Mesendoderm (in vitro differentiated cells): ENCODE measurements at regions not wholly inside any gene's neighbourhood (a gene's known extent, or its start where the extent isn't known, plus 50 kb on each side); places are given as distances from the start of the nearest gene placed in this dataset.

Experiments
- DNase-seq: peaks from one replicate; pipeline ENCODE4 v3.0.0; 2013
- H2AK5ac ChIP-seq: 2 replicates; pipeline ENCODE4 v1.6.1; 2013; ENCODE audit warnings: low read length, inconsistent platforms
- H2BK120ac ChIP-seq: 2 replicates; pipeline ENCODE4 v1.6.1; 2013; ENCODE audit warnings: low read depth, mild to moderate bottlenecking, low read length, moderate library complexity, mixed read lengths
- H2BK15ac ChIP-seq: replicated peaks from 2 replicates; pipeline ENCODE4 v1.6.1; 2013; ENCODE audit warnings: low read depth, mild to moderate bottlenecking, moderate library complexity
- H2BK5ac ChIP-seq: 2 replicates; pipeline ENCODE4 v1.6.1; 2013; ENCODE audit warnings: low read length, inconsistent platforms
- H3K18ac ChIP-seq: 2 replicates; pipeline ENCODE4 v1.6.1; 2013; ENCODE audit warnings: mild to moderate bottlenecking, low read length, mixed read lengths
- H3K23ac ChIP-seq: one replicate; pipeline ENCODE4 v1.6.1; 2013; ENCODE audit warnings: low read length
- H3K27ac ChIP-seq: 2 replicates; pipeline ENCODE4 v1.5.1; 2013; ENCODE audit warnings: low read depth, mild to moderate bottlenecking, inconsistent platforms, low read length, moderate library complexity
- H3K27me3 ChIP-seq: 2 replicates; pipeline ENCODE4 v1.6.1; 2013; ENCODE audit warnings: low read length, control low read depth, mild to moderate bottlenecking, inconsistent platforms; ENCODE audit not compliant: insufficient read depth, poor library complexity
- H3K36me3 ChIP-seq: 2 replicates; pipeline ENCODE4 v1.6.1; 2013; ENCODE audit warnings: low read length, inconsistent platforms; ENCODE audit not compliant: control insufficient read depth, insufficient read depth
- H3K4ac ChIP-seq: one replicate; pipeline ENCODE4 v1.6.1; 2013; ENCODE audit warnings: low read depth, mild to moderate bottlenecking, low read length, moderate library complexity
- H3K4me1 ChIP-seq: 2 replicates; pipeline ENCODE4 v1.6.1; 2013; ENCODE audit warnings: low read depth, low read length, inconsistent platforms; ENCODE audit not compliant: control insufficient read depth
- H3K4me2 ChIP-seq: 2 replicates; pipeline ENCODE4 v1.6.1; 2013; ENCODE audit warnings: low read length
- H3K4me3 ChIP-seq: 2 replicates; pipeline ENCODE4 v1.5.1; 2013; ENCODE audit warnings: mild to moderate bottlenecking, low read length
- H3K56ac ChIP-seq: one replicate; pipeline ENCODE4 v1.6.1; 2013; ENCODE audit warnings: low read length
- H3K79me1 ChIP-seq: 2 replicates; pipeline ENCODE4 v1.6.1; 2013; ENCODE audit warnings: low read length, inconsistent platforms
- H3K79me2 ChIP-seq: 2 replicates; pipeline ENCODE4 v1.6.1; 2013; ENCODE audit warnings: mild to moderate bottlenecking, low read length; ENCODE audit not compliant: control insufficient read depth, insufficient read depth
- H3K9ac ChIP-seq: 2 replicates; pipeline ENCODE4 v1.6.1; 2013; ENCODE audit warnings: low read length, inconsistent platforms
- H4K5ac ChIP-seq: one replicate; pipeline ENCODE4 v1.6.1; 2013; ENCODE audit warnings: low read length
- H4K8ac ChIP-seq: one replicate; pipeline ENCODE4 v1.6.1; 2013; ENCODE audit warnings: low read depth, mild to moderate bottlenecking, control low read depth, low read length, moderate library complexity
- WGBS: extraction: QIAGEN DNeasy Blood & Tissue Kit; methylation state at CpG from one replicate; pipeline ENCODE4 v1.1.7; 2013; ENCODE audit warnings: low lambda C conversion rate, missing lambda C conversion rate; ENCODE audit not compliant: insufficient coverage; ENCODE audit errors: extremely low coverage; 5-methylcytosine and 5-hydroxymethylcytosine counted together

- Histone ChIP-seq H3K4me1 (no peaks in the 10 kb centered on the region), H3K56ac (no peak overlapping the region), H3K4me3 (no peak overlapping the region), H2BK120ac (no peak overlapping the region), H2BK15ac (no peak overlapping the region), H3K4me2 (no peak overlapping the region), H3K27ac (no peak overlapping the region), H2BK5ac (no peak overlapping the region), H3K27me3 (no peaks in the 10 kb centered on the region), H3K18ac (no peak overlapping the region), H3K4ac (no peak overlapping the region), H3K79me1 (no peaks in the 10 kb centered on the region), H3K9ac (no peak overlapping the region), H4K5ac (no peak overlapping the region), H2AK5ac (no peak overlapping the region), H3K36me3 (no peaks in the 10 kb centered on the region), H3K23ac (no peak overlapping the region), H3K79me2 (no peaks in the 10 kb centered on the region), H4K8ac (no peak overlapping the region)
- no peak for DNase-seq
- no CpG with 5 or more reads among the region's 3 CpGs for WGBS
Measured at GRCh38 chr2:13137679-13138078, 420.9 kb downstream of the TRIB2 start.

- no peak overlapping the region for H2BK120ac ChIP-seq
- no peak for DNase-seq
- no peaks in the 10 kb centered on the region for H3K79me2 ChIP-seq
- H3K9ac ChIP-seq: no peak overlapping the region
- no peaks in the 10 kb centered on the region for H3K27me3 ChIP-seq
- H4K5ac ChIP-seq: no peak overlapping the region
- H3K56ac ChIP-seq: no peak overlapping the region
- no peak overlapping the region for H3K23ac ChIP-seq
- H2AK5ac ChIP-seq: no peak overlapping the region
- no peaks in the 10 kb centered on the region for H3K79me1 ChIP-seq
- no peak overlapping the region for H2BK15ac ChIP-seq
- H3K27ac ChIP-seq: no peak overlapping the region
- H3K4me2 ChIP-seq: no peak overlapping the region
- no peak overlapping the region for H3K4ac ChIP-seq
- no peak overlapping the region for H3K18ac ChIP-seq
- WGBS: no CpG with 5 or more reads among the region's 2 CpGs
- no peak overlapping the region for H2BK5ac ChIP-seq
- H4K8ac ChIP-seq: no peak overlapping the region
- no peaks in the 10 kb centered on the region for H3K4me1 ChIP-seq
- no peaks in the 10 kb centered on the region for H3K36me3 ChIP-seq
- H3K4me3 ChIP-seq: no peak overlapping the region
Measured at GRCh38 chr2:13141315-13141714, 424.6 kb downstream of the TRIB2 start.

- H3K36me3 ChIP-seq: no peaks in the 10 kb centered on the region
- no peaks in the 10 kb centered on the region for H3K79me2 ChIP-seq
- no peak overlapping the region for H2AK5ac ChIP-seq
- no peak overlapping the region for H3K4me3 ChIP-seq
- H3K79me1 ChIP-seq: no peaks in the 10 kb centered on the region
- no peak overlapping the region for H3K56ac ChIP-seq
- no peak overlapping the region for H4K5ac ChIP-seq
- H3K27ac ChIP-seq: no peak overlapping the region
- WGBS: no CpG with 5 or more reads among the region's 2 CpGs
- H2BK120ac ChIP-seq: no peak overlapping the region
- H3K27me3 ChIP-seq: no peaks in the 10 kb centered on the region
- no peak overlapping the region for H4K8ac ChIP-seq
- no peaks in the 10 kb centered on the region for H3K4me1 ChIP-seq
- no peak overlapping the region for H3K4me2 ChIP-seq
- no peak overlapping the region for H2BK15ac ChIP-seq
- H2BK5ac ChIP-seq: no peak overlapping the region
- H3K23ac ChIP-seq: no peak overlapping the region
- H3K18ac ChIP-seq: no peak overlapping the region
- DNase-seq: no peak
- H3K9ac ChIP-seq: no peak overlapping the region
- no peak overlapping the region for H3K4ac ChIP-seq
Measured at GRCh38 chr2:13143451-13143850, 426.7 kb downstream of the TRIB2 start.

- WGBS: no CpG with 5 or more reads among the region's 2 CpGs
- Histone ChIP-seq H3K23ac (no peak overlapping the region), H3K9ac (no peak overlapping the region), H4K5ac (no peak overlapping the region), H3K4me1 (no peaks in the 10 kb centered on the region), H3K36me3 (no peaks in the 10 kb centered on the region), H2AK5ac (no peak overlapping the region), H3K56ac (no peak overlapping the region), H3K79me1 (no peaks in the 10 kb centered on the region), H3K4ac (no peak overlapping the region), H2BK5ac (no peak overlapping the region), H3K27me3 (no peaks in the 10 kb centered on the region), H3K4me3 (no peak overlapping the region), H2BK120ac (no peak overlapping the region), H3K79me2 (no peaks in the 10 kb centered on the region), H3K4me2 (no peak overlapping the region), H4K8ac (no peak overlapping the region), H3K18ac (no peak overlapping the region), H3K27ac (no peak overlapping the region), H2BK15ac (no peak overlapping the region)
- DNase-seq: no peak
Measured at GRCh38 chr2:13156916-13157315, 440.2 kb downstream of the TRIB2 start.

- Histone ChIP-seq H3K23ac (no peak overlapping the region), H2BK5ac (no peak overlapping the region), H4K5ac (no peak overlapping the region), H3K27me3 (no peaks in the 10 kb centered on the region), H3K27ac (no peak overlapping the region), H3K79me1 (no peaks in the 10 kb centered on the region), H3K4me2 (no peak overlapping the region), H4K8ac (no peak overlapping the region), H2BK120ac (no peak overlapping the region), H2AK5ac (no peak overlapping the region), H3K56ac (no peak overlapping the region), H3K36me3 (no peaks in the 10 kb centered on the region), H3K18ac (no peak overlapping the region), H3K4ac (no peak overlapping the region), H3K4me1 (no peaks in the 10 kb centered on the region), H3K79me2 (no peaks in the 10 kb centered on the region), H3K9ac (no peak overlapping the region), H2BK15ac (no peak overlapping the region), H3K4me3 (no peak overlapping the region)
- DNase-seq: no peak
- WGBS: no CpG with 5 or more reads among the region's 3 CpGs
Measured at GRCh38 chr2:13158466-13158865, 441.7 kb downstream of the TRIB2 start.

- no peak overlapping the region for H3K56ac ChIP-seq
- no peak overlapping the region for H3K9ac ChIP-seq
- no peak overlapping the region for H3K23ac ChIP-seq
- no peaks in the 10 kb centered on the region for H3K27me3 ChIP-seq
- H3K36me3 ChIP-seq: no peaks in the 10 kb centered on the region
- H3K4ac ChIP-seq: no peak overlapping the region
- H3K27ac ChIP-seq: no peak overlapping the region
- H2AK5ac ChIP-seq: no peak overlapping the region
- no peak overlapping the region for H3K18ac ChIP-seq
- no CpG with 5 or more reads among the region's 1 CpG for WGBS
- no peak overlapping the region for H3K4me3 ChIP-seq
- DNase-seq: no peak
- no peak overlapping the region for H2BK5ac ChIP-seq
- no peak overlapping the region for H3K4me2 ChIP-seq
- H2BK120ac ChIP-seq: no peak overlapping the region
- no peaks in the 10 kb centered on the region for H3K79me2 ChIP-seq
- H2BK15ac ChIP-seq: no peak overlapping the region
- H4K8ac ChIP-seq: no peak overlapping the region
- H3K4me1 ChIP-seq: no peaks in the 10 kb centered on the region
- no peak overlapping the region for H4K5ac ChIP-seq
- no peaks in the 10 kb centered on the region for H3K79me1 ChIP-seq
Measured at GRCh38 chr2:13180729-13181128, 464.0 kb downstream of the TRIB2 start.
